SKM-1 treated with dmso at 0.1 percent for 144 hours (cell line): ENCODE measurements at regions not wholly inside any gene's neighbourhood (a gene's known extent, or its start where the extent isn't known, plus 50 kb on each side); places are given as distances from the start of the nearest gene placed in this dataset.
"Not testable (repeated sequence)": the region's sequence is repeated elsewhere in the genome, so short reads cannot be mapped to it uniquely, and the experiment has no call there.

Experiments
- DNase-seq: peaks from one replicate; lab custom pipeline; 2025; ENCODE audit not compliant: unreplicated experiment; lab: John Stamatoyannopoulos, UW

GRCh38 chr1:14177866-14178265 lies 420.6 kb upstream of the KAZN start:
- not testable (repeated sequence) for DNase-seq

GRCh38 chr1:14180738-14181137 lies 417.7 kb upstream of the KAZN start:
- no peak for DNase-seq

- DNase-seq, result no peak
These were observed 417.2 kb upstream of the KAZN start for GRCh38 chr1:14181191-14181795.

- no peak for DNase-seq
These were observed 415.6 kb upstream of the KAZN start for GRCh38 chr1:14182856-14183255.

GRCh38 chr1:14183329-14183728 lies 415.2 kb upstream of the KAZN start:
- no peak for DNase-seq

GRCh38 chr1:14184454-14184853 lies 414.0 kb upstream of the KAZN start:
- DNase-seq, result no peak

- no peak for DNase-seq
These were observed 409.1 kb upstream of the KAZN start for GRCh38 chr1:14189381-14189780.

GRCh38 chr1:14190508-14190907 lies 408.0 kb upstream of the KAZN start:
- no peak for DNase-seq

- no peak for DNase-seq
These were observed 404.0 kb upstream of the KAZN start for GRCh38 chr1:14194511-14194910.

- no peak for DNase-seq
These were observed 393.4 kb upstream of the KAZN start for GRCh38 chr1:14205066-14205465.

GRCh38 chr1:14215151-14215550 lies 383.3 kb upstream of the KAZN start:
- no peak for DNase-seq

GRCh38 chr1:14217384-14217783 lies 381.1 kb upstream of the KAZN start:
- DNase-seq, result no peak

- no peak for DNase-seq
These were observed 378.2 kb upstream of the KAZN start for GRCh38 chr1:14220324-14220723.

GRCh38 chr1:14220811-14221210 lies 377.7 kb upstream of the KAZN start:
- DNase-seq, result no peak

- no peak for DNase-seq
These were observed 376.4 kb upstream of the KAZN start for GRCh38 chr1:14222086-14222485.

- DNase-seq, result no peak
These were observed 369.8 kb upstream of the KAZN start for GRCh38 chr1:14228677-14229076.

- DNase-seq, result no peak
These were observed 365.0 kb upstream of the KAZN start for GRCh38 chr1:14233510-14233909.

- no peak for DNase-seq
These were observed 362.4 kb upstream of the KAZN start for GRCh38 chr1:14236097-14236496.

- DNase-seq, result no peak
These were observed 359.8 kb upstream of the KAZN start for GRCh38 chr1:14238472-14239307.

GRCh38 chr1:14240265-14240664 lies 358.2 kb upstream of the KAZN start:
- no peak for DNase-seq

- no peak for DNase-seq
These were observed 356.4 kb upstream of the KAZN start for GRCh38 chr1:14242123-14242522.

GRCh38 chr1:14242870-14243269 lies 355.6 kb upstream of the KAZN start:
- no peak for DNase-seq

GRCh38 chr1:14245954-14246353 lies 352.5 kb upstream of the KAZN start:
- DNase-seq, result no peak
